ENCODE measurements at regions not wholly inside any gene's neighbourhood (a gene's known extent, or its start where the extent isn't known, plus 50 kb on each side); places are given as distances from the start of the nearest gene placed in this dataset.

DNA sequence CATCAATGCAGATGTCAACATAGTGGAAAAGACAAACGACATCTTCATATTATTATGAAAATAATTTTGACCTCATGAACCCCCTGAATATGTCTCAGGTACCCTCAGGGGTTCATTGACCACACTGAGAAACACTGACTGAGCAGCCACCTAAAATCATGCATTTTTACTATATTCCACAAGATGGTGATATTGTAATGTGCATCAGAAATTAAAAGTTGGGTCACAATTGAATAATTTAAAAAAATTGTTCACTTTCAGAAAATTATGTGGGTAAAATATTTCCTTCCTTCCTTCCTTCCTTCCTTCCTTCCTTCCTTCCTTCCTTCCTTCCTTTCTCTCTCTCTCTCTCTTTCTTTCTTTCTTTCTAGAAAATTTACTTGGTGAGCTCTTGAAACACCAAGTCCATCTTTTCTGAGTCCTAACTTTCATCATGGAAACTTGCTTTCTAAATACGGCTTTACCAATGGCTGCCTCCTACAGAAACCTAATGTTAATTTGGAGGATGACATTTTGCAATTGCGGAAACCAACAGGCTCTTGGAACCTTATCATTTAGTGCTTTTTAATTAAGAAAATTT is 103.6 kb downstream of the RTL3 start:
- TF ChIP-seq, protein P1, sequence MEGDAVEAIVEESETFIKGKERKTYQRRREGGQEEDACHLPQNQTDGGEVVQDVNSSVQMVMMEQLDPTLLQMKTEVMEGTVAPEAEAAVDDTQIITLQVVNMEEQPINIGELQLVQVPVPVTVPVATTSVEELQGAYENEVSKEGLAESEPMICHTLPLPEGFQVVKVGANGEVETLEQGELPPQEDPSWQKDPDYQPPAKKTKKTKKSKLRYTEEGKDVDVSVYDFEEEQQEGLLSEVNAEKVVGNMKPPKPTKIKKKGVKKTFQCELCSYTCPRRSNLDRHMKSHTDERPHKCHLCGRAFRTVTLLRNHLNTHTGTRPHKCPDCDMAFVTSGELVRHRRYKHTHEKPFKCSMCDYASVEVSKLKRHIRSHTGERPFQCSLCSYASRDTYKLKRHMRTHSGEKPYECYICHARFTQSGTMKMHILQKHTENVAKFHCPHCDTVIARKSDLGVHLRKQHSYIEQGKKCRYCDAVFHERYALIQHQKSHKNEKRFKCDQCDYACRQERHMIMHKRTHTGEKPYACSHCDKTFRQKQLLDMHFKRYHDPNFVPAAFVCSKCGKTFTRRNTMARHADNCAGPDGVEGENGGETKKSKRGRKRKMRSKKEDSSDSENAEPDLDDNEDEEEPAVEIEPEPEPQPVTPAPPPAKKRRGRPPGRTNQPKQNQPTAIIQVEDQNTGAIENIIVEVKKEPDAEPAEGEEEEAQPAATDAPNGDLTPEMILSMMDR (IDR thresholded peaks at IDR 0.05; ENCODE audit: low read depth, low read length, poor library complexity, severe bottlenecking) = peak; percentile 32
- no peak for TF ChIP-seq EZH2phosphoT487 (IDR thresholded peaks at IDR 0.05; ENCODE audit: borderline replicate concordance, low read length)

Measured in DOHH2 (cell line).